Skeletal muscle cell (primary cell): ENCODE measurements at regions not wholly inside any gene's neighbourhood (a gene's known extent, or its start where the extent isn't known, plus 50 kb on each side); places are given as distances from the start of the nearest gene placed in this dataset.
A peak's percentile ranks its signal among the peaks of the same experiment; 100 is the strongest.
"Not testable (repeated sequence)": the region's sequence is repeated elsewhere in the genome, so short reads cannot be mapped to it uniquely, and the experiment has no call there.

Experiments used
- DNase-seq: peaks from one replicate; pipeline ENCODE4 v3.0.0-alpha.2; 2010; ENCODE audit warnings: low read depth
- H3K4me3 ChIP-seq: 2 replicates; pipeline ENCODE4 v1.5.1; 2011; ENCODE audit warnings: low read depth, mild to moderate bottlenecking, control low read depth, low read length, moderate library complexity

DNA sequence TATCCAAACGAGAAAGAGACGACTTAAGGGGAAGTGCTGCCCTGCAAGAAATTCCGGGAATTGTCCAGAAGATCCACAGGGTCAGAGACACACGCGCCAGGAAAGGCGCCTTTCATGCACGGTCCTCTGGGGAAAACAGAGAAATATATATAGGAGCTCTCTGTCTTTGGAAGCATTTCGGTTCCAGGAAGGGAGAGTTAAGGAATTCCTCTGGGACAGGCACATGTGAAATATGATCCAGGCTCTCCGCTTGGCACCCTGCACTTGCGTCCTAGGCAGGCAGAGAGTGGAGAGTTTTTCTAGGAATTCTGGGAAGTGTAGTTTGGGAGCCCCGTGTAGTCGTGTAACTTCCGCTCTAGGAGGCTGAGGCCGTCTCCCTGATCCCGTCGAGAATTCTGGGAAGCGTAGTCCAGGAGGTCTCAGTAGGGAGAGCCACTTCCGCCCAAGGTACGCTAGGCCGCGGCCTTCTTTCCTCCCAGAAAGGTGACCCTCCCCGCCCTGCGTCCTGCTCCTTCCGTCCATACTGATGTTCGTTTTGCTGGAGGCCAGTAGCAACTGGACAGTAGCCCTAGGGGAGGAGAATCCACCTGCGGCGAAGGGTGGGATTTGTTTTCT, 677.5 kb upstream of the DEFB115 start:
- DNase-seq = peak; percentile 2
- H3K4me3 ChIP-seq = peak overlapping the region; percentile 36

DNA sequence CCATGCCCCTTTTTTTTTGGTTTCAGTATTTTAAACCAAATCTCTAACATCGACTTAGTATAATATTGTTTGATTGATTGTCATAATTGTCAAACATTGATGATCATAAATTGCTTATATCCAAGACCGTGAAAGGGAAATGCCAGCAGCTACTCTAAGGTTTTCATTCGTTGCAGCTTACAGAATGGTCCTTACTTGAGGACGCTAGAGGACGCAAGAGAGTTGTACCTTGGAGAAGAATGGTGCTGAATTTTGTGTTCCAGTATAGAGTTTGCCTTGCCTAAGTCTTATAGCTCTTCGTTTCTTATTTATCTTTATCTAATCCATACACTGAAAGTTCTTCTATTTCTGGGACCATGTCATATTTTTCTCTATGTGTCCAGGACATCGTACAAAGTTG, 675.6 kb upstream of the DEFB115 start:
- not testable (repeated sequence) for H3K4me3 ChIP-seq, DNase-seq

DNA sequence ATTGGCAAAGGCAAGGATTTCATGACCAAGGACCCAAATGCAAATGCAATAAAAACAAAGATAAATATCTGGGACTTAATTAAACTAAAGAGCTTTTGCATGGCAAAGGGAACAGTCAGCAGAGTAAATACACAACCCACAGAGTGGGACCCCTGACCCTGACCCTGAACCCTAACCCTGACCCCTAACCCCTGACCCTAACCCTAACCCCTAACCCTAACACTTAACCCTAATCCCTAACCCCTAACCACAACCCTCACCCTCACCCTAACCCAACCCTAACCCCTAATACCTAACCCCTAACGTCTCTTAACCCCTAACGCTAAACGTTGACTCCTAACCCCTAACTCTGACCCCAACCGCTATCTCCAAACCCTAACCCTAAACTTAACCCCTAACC, 673.1 kb upstream of the DEFB115 start:
- not testable (repeated sequence) for DNase-seq, H3K4me3 ChIP-seq

DNA sequence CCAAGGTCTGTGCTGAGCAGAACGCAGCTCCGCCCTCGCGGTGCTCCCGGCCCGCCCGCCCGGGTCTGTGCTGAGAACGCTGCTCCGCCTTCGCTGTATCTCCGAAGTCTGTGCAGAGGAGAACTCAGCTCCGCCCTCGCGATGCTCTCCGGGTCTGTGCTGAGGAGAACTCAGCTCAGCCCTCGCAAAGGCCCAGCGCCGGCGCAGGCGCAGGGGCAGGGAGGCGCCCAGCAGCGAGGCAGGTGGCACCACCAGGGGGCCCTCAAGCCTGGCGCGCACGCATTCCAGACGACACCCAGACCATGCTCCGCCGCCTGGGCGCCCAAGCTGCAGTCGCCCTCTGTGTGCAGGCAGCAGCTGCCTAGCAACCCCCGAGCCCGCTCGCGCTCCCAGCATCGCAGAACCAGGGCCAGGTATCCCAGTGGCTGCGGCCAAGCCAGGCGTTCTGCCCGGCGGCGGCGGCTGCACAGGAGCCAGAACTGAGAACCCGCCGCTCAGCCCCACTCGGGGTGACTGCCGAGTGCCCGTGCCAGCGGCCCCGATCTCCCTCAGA, 672.1 kb upstream of the DEFB115 start:
- H3K4me3 ChIP-seq = peak overlapping the region; percentile 11
- not testable (repeated sequence) for DNase-seq

DNA sequence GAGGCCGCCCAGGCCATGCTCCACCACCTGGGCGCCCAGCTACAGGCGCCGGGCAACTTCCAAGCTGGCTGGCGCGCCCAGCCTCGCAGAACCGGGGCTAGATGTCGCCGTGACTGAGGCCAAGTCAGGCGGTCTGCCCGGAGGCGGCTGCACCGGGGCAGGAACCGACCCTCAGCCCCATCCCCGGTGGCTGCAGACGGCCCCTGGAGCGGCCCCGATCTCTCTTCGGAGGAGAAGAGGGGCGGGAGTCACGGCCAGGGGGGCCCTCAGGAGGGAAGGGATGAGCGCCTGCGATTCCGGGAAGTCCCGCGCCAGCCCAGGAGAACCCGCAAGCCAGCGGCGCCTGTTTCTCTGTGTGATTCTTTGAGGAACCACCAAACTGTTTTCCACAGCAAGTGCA, 671.3 kb upstream of the DEFB115 start:
- not testable (repeated sequence) for DNase-seq, H3K4me3 ChIP-seq

DNA sequence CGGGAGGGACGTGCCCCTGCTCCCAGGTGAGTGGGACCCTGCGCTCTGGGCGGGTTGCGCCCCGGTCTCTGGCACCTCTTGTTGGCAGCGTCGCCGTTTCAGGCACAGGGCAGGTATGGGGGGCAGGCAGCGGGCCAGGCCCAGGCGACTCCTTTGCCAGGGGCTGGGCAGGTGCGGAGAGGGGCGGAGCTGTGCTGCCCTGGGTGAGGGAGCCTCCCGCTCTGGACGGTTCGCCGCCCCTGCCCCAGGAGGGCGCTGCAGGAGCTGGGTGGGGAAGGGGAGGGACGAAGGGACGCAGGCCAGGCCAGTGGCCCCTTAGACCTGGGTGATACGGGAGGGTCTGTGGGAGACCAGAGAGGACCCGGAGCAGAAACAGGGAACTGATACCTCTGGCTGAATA, 663.9 kb upstream of the DEFB115 start:
- H3K4me3 ChIP-seq = no peak overlapping the region
- DNase-seq = no peak

DNA sequence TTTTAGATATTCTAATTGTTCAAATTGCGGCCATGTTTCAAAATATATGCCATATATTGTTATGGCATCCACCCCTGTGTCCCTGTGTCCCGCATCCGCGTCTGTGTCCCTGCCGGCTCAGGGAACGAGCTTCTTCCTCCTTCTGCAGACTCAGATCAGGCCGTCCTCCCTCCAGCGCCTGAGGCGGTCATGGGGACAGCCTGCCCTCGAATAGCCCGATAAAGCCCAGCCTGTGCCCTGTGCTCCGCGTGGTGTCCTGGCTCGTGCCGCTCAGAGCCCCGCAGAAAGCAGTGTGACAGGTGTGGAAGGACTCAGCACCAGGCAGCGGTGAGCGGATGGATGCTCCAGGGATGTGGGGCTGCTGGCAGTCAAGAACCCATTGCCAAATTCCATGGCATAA, 663.4 kb upstream of the DEFB115 start:
- DNase-seq = no peak
- no peak overlapping the region for H3K4me3 ChIP-seq

DNA sequence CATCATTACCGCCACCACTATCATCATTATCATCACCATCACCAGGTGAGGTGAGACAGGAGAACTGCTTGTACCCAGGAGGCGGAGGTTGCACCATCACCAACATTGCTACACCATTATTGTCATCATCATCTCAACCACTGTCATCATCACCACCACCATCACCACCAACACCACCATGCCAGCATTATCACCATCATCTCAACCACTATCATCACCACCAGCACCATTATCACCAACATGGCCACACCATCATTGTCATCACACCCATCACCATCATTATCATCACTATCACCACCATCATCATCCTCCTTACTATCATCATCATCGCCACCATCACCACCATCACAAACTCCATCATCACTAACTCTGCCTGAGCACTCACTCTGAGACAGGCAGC, 661.8 kb upstream of the DEFB115 start:
- no peak overlapping the region for H3K4me3 ChIP-seq
- DNase-seq = no peak

DNA sequence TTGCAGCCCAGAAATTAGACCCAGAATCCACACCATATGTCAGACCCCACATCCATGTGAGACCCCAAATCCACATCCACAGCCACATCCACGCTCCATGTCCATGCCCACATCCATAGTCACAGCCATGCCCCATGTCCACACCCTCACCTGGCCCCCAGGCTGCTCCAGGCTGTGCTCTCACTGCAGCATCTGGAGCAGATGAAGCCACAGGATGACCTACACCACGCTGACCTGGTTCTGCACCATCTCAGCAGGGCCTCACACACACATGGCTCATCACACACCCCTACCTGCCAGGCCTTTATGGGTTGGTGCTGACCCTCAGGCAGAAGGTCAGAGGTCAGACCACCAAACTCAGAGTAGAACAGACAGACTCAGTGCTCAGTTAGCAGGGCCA, 660.0 kb upstream of the DEFB115 start:
- not testable (repeated sequence) for DNase-seq, H3K4me3 ChIP-seq

DNA sequence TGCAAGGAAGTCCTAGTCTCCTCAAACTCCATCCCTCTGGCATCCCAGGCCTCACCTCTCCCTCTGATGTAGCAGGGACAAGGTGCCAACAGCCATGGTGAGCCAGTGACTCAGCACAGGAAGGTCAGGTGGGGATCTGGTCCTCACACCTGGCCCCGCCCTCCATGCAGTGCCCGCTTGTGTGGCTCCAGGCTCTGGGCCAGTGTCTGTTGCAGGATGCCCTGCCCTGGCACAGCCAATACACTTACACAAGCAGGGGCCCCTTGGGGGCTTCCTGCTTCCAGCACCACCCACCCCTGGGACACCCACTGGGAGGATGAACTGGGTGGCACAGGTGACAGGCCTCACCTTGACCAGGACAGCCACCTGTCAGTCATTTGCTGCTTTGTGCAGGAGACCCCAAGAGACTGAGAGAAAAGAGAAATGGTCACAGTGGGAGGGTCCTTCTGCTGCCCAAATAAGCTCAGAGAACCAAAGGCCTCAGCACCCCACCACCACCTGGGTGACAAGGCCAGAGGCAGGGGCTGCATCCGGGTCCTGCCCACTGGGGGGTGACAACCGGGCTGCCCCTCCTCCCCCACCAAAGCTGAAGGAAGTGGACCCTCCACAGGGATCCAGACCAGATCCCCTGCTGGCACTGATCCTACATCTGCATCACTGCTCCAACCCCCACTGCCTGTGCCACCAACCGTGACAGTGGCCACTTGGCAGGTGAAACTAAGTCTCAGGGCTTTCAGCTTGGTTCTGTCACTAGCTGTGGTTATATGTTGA, 658.8 kb upstream of the DEFB115 start:
- H3K4me3 ChIP-seq = no peak overlapping the region
- no peak for DNase-seq

DNA sequence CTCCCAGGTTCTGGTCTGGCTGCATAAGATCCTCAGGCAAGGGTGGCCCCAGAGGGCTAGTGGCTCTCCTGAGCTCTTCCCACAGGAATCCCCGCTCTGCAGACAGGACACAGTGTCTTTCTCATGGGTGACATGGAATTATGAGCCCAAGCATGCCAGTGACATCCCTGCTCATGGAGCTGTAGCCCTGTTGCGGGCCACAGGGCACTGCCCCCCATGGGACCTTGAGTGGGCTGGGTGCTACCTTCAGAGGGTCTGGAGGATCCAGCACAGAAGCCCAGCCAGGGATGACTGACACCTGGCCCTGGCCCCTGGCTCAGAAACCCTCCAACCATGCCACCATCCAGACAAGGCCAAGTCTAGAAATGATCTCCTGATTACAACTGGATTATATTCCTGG, 657.5 kb upstream of the DEFB115 start:
- DNase-seq = no peak
- H3K4me3 ChIP-seq = no peak overlapping the region

DNA sequence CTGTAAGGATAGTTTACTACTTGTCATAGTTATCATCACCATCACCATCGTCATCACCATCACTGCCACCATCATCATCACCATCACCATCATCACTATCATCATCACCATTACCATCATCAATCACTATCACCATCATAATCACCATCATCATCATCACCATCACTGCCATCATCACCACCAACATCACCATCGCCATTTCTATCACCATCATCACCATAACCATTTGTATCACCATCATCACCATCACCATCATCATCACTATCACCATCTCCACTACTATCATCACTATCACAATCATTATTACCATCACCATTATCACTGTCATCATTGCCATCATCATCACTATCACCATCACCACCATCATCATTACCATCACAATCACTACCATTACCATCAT, 655.5 kb upstream of the DEFB115 start:
- H3K4me3 ChIP-seq = no peak overlapping the region
- DNase-seq = no peak

DNA sequence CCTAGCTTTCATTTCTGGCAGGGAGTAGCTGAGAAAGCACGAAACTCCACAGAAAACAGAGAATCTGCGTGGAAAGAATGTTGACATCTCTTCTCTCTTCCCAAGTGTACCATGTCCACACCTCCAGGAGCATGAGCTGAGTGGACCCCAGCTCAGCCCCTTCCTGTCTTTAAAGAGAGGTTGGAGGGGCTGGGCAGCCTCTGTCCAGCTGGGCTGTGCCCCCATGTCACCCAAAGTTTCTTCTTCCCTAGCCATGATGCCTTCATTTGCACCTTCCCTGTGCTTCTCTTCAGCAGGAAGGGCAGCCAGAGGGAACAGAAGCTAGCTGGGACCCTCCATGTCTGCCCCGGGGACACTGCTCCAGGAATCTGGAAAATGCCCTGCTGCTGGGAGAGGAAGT, 655.0 kb upstream of the DEFB115 start:
- no peak overlapping the region for H3K4me3 ChIP-seq
- no peak for DNase-seq

DNA sequence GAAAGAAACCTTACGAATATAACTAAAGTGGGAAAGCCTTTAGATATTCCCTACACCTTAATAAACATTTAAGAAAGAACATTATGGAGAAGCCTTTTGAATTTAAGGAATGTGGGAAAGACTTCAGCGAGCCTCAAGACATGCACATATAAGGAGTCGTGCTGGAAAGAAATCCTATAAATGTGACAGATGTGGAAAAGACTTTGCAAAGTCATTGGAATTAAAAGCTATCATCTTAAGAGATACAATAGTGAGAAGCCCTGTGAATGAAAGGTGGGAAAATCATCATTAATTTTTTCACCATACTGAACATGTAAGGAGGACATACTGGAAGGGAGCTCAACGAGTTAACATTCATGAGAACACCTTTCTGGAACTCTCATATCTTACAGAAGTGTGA, 650.5 kb upstream of the DEFB115 start:
- DNase-seq = no peak
- no peak overlapping the region for H3K4me3 ChIP-seq

DNA sequence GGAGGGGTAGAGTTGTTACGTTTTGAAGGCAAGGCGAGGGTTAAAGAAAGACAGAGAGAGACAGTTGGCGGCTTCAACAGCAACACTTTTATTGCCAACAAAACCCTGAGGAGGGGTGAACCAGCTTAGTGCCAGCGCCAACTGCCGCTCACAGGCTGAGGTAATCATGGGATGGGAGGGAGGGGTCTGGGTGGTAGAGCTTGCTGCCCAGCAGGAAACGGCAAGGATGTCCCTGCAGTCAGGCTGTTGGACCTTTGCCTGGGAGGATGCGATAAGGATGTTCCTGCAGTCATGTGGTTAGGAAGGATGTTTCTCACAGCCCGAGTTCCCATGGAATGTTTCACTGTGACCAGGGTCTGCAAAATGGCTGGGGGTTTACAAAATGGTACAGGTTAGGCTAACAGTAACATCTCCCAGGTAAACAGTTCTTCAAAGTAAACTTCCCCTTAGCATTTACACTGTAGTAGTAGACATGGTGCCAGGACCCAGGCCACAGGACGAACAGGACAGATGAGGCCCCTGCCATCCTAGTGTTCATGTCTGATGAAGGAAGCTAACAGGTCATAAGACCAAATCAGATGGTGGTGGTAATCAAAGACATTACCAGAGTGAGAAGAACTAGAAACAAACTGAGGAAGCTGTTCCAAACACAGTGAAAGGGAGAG, 647.3 kb upstream of the DEFB115 start:
- DNase-seq = no peak
- no peak overlapping the region for H3K4me3 ChIP-seq

DNA sequence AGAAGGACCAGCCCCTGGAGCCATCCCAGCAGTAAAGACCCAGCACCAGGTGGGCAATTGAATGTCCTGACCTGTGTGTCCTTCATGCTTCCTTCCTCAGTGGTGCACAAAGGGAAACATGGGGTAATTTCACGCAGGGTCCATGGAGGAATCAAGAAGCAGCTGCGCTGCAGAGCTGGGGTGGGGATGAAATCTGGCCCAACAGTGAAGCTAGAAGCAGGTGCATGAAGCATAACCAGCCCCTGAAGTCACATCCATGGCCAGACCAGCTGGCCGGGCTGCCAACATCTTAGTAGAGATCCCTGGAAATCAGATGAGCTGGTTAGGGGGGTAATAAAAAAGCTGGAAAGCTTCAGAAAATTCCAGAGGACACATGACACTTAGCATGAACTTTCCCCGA, 646.7 kb upstream of the DEFB115 start:
- no peak for DNase-seq
- no peak overlapping the region for H3K4me3 ChIP-seq

DNA sequence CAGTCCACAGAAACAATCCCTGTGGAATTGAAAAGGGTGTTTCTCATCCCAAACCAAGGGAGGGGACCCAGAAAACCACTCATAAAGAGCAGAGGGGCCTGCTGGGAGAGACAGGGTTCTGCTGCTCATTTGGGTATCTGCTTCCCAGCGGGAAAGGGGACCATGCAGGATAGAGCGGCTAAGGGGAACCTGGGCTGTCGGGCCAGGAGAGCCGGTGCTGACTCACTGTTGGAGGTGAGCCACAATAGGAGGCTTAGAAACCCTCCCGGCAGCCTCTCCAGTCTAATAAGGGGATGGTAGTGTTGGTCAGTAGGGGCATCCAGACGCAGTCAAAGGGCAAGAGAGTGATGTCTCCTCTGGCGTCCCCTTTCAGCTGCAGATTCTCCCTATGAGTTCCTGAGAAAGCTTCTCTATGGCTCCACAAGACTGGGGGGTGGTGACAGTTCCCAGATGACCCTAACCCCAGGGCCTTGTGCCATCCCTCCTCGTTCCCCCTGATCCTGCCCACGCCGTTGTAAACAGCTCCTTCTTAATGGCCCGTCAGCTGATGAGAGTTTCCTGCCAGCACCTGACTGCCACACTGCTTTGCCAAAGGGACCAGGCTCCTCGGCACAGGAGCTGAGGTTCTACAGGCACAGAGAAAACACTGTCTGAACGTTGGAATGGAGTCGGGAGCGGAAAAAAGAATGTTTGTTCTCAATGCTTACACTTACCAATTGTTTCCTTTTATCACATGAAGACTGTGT, 646.1 kb upstream of the DEFB115 start:
- H3K4me3 ChIP-seq = no peak overlapping the region
- no peak for DNase-seq

DNA sequence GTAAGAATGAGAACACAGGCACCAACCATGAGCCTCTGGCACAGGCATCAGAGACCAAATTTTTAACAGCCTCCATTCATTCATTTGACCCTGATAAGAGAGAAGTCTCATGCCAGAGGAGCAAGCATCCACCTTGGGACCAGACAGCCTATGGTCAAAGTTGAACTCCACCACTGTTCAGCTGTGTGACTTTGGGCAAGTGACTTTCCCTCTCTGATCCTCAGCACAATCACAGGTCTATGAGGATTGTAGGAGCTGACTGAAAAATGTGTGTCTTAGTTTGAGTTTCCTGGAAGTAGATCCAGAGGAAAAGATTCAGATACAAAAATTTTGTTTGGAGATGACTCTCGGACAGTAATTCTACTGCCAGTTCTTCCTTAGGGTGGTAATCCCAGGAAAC, 645.1 kb upstream of the DEFB115 start:
- H3K4me3 ChIP-seq = no peak overlapping the region
- DNase-seq = no peak

DNA sequence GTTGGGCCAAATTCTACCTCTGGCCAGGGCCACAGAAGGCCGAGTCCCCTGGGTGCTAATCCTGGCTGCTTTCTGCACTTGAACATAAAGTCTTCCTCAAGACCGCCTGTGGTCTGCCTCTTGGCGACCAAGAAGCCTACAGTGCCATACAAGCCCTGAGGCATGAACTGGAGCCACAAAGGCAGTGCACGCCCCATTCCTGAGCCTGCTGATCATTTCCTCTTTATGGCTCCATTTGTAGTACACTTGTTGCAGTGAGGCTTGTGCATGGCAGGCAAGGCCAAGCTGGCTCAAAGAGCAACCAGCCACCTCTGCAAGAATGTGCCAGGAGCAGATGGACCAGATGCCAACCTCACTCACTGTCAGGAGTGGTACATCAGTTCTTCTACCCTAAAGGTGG, 636.1 kb upstream of the DEFB115 start:
- DNase-seq, H3K4me3 ChIP-seq: not testable (repeated sequence)

DNA sequence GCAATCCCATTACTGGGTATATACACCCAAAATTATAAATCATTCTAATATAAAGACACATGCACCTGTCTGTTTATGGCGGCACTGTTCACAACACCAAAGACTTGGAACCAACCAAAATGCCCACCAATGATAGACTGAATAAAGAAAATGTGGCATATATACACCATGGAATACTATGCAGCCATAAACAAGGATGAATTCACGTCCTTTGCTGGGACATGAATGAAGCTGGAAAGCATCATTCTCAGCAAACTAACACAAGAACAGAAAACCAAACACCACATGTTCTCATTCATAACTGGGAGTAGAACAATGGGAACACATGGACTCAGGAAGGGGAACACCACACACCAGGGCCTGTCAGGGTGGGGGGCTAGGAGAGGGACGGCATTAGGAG, 633.2 kb upstream of the DEFB115 start:
- not testable (repeated sequence) for DNase-seq, H3K4me3 ChIP-seq
